ENCODE measurements at regions not wholly inside any gene's neighbourhood (a gene's known extent, or its start where the extent isn't known, plus 50 kb on each side); places are given as distances from the start of the nearest gene placed in this dataset.

DNA sequence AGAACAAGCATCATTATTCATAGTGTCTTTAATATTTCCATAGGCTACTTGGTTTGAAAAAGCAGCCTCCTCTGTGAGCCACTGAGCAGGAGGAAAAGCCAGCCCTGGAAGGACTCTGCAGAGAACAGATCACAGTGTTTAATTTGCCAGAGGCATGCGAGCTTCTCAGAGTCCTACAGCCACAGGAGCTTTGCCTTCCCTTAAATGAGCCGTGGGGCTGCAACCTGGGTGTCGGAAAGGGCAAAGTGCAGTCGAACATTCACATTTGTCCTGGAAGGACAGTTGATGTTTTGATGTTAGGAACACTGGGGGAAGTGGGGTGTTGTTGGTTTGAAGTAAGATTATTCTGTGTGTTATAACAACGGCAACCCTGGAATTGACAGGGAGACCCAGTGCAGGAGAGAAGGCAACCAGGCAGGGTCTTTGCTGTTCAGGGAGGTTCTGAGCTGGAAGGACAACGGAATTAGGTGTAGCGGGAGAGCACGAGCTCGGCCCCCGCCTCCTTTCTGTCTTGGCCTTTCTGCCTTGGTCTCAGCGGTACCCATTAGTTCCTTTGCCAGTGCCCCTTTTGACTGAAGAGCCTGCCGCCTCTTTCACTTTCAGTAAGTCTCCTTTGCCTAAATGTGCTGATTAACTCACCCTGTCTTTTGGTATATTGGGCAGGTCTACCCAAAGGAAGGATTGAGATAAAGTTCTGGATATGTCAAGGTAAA is 192.3 kb upstream of the PITRM1 start:
- DNase-seq (no peak), ATAC-seq (peak; percentile 28 to 71 (median 53))
- no peaks in the 10 kb centered on the region for H3K27me3 ChIP-seq
- no peak overlapping the region for H3K27ac ChIP-seq
- intact Hi-C loops (cut with DNase I), result no loop called here
- no peaks in the 10 kb centered on the region for H3K9me3 ChIP-seq
- no peak overlapping the region for H3K4me3 ChIP-seq
- H3K4me1 ChIP-seq, result no peaks in the 10 kb centered on the region
- TF ChIP-seq, protein P1, sequence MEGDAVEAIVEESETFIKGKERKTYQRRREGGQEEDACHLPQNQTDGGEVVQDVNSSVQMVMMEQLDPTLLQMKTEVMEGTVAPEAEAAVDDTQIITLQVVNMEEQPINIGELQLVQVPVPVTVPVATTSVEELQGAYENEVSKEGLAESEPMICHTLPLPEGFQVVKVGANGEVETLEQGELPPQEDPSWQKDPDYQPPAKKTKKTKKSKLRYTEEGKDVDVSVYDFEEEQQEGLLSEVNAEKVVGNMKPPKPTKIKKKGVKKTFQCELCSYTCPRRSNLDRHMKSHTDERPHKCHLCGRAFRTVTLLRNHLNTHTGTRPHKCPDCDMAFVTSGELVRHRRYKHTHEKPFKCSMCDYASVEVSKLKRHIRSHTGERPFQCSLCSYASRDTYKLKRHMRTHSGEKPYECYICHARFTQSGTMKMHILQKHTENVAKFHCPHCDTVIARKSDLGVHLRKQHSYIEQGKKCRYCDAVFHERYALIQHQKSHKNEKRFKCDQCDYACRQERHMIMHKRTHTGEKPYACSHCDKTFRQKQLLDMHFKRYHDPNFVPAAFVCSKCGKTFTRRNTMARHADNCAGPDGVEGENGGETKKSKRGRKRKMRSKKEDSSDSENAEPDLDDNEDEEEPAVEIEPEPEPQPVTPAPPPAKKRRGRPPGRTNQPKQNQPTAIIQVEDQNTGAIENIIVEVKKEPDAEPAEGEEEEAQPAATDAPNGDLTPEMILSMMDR (IDR thresholded peaks at IDR 0.05), result no peak
- TF ChIP-seq POLR2A (IDR thresholded peaks at IDR 0.05), result no peak
- no peaks in the 10 kb centered on the region for H3K36me3 ChIP-seq
- WGBS (ENCODE audit: insufficient coverage, low coverage, low lambda C conversion rate, missing lambda C conversion rate), result 58% methylated on average over 12 of the region's 12 CpGs

GRCh38 chr10:3363311-3364045 is 190.9 kb upstream of the PITRM1 start:
- ATAC-seq, result no peak
- DNase-seq, result no peak
- Histone ChIP-seq H3K27me3 (no peaks in the 10 kb centered on the region), H3K4me3 (no peak overlapping the region), H3K4me1 (no peaks in the 10 kb centered on the region), H3K9me3 (no peaks in the 10 kb centered on the region), H3K36me3 (no peaks in the 10 kb centered on the region), H3K27ac (no peak overlapping the region)
- intact Hi-C loops (cut with DNase I), result no loop called here
- TF ChIP-seq, protein P1 (IDR thresholded peaks at IDR 0.05), result no peak
- no peak for TF ChIP-seq POLR2A (IDR thresholded peaks at IDR 0.05)
- WGBS (ENCODE audit: insufficient coverage, low coverage, low lambda C conversion rate, missing lambda C conversion rate), result 90% methylated on average over 3 of the region's 4 CpGs

GRCh38 chr10:3362394-3362793 is 189.8 kb upstream of the PITRM1 start:
- Histone ChIP-seq H3K9me3 (no peaks in the 10 kb centered on the region), H3K4me1 (no peaks in the 10 kb centered on the region), H3K4me3 (no peak overlapping the region), H3K27ac (no peak overlapping the region), H3K36me3 (no peaks in the 10 kb centered on the region), H3K27me3 (no peaks in the 10 kb centered on the region)
- intact Hi-C loops (cut with DNase I), result no loop called here
- no peak for DNase-seq
- TF ChIP-seq, protein P1 (IDR thresholded peaks at IDR 0.05), result no peak
- no peak for TF ChIP-seq POLR2A (IDR thresholded peaks at IDR 0.05)
- ATAC-seq, result no peak

- Histone ChIP-seq H3K9me3 (no peaks in the 10 kb centered on the region), H3K36me3 (no peaks in the 10 kb centered on the region), H3K27ac (no peak overlapping the region), H3K27me3 (no peaks in the 10 kb centered on the region), H3K4me3 (no peak overlapping the region), H3K4me1 (no peaks in the 10 kb centered on the region)
- WGBS (ENCODE audit: insufficient coverage, low coverage, low lambda C conversion rate, missing lambda C conversion rate), result 57% methylated on average over 2 of the region's 3 CpGs
- TF ChIP-seq, protein P1 (IDR thresholded peaks at IDR 0.05), result no peak
- no peak for TF ChIP-seq POLR2A (IDR thresholded peaks at IDR 0.05)
- DNase-seq (no peak), ATAC-seq (no peak)
- intact Hi-C loops (cut with DNase I), result no loop called here
Observed at GRCh38 chr10:3361640-3362039, 189.1 kb upstream of the PITRM1 start.

All from right lobe of liver (tissue), 6 donors.